ENCODE measurements at regions not wholly inside any gene's neighbourhood (a gene's known extent, or its start where the extent isn't known, plus 50 kb on each side); places are given as distances from the start of the nearest gene placed in this dataset.

- TF ChIP-seq CTCF (IDR thresholded peaks at IDR 0.05; ENCODE audit: insufficient read depth, low read length) (no peak), GABPA (IDR thresholded peaks at IDR 0.05; ENCODE audit: low read depth) (no peak), REST (IDR thresholded peaks at IDR 0.05; ENCODE audit: insufficient replicate concordance, low read depth) (no peak)
Observed at GRCh38 chr1:220430059-220430458, 97.9 kb upstream of the MARK1 start.
